Neural progenitor cell (in vitro differentiated cells): ENCODE measurements at regions not wholly inside any gene's neighbourhood (a gene's known extent, or its start where the extent isn't known, plus 50 kb on each side); places are given as distances from the start of the nearest gene placed in this dataset.

Source experiments
- DNase-seq: peaks from one replicate; pipeline ENCODE4 v3.0.0-alpha.2; 2016; ENCODE audit warnings: low spot score
- H2AFZ ChIP-seq: fragments of 200-600 bp; sonication (generic); replicated peaks from 2 replicates; pipeline ENCODE4 v1.6.1; 2016; ENCODE audit warnings: antibody characterized with exemption
- H3F3A ChIP-seq: fragments of 200-600 bp; sonication (generic); 2 replicates; pipeline ENCODE4 v1.6.1; 2016; ENCODE audit warnings: antibody characterized with exemption, low read depth
- H3K27ac ChIP-seq: fragments of 200-600 bp; sonication (generic); 2 replicates; pipeline ENCODE4 v1.5.1; 2016; ENCODE audit warnings: mild to moderate bottlenecking
- H3K27me3 ChIP-seq: fragments of 200-600 bp; sonication (generic); 2 replicates; pipeline ENCODE4 v1.6.1; 2016; ENCODE audit warnings: mild to moderate bottlenecking, moderate library complexity
- H3K36me3 ChIP-seq: fragments of 200-600 bp; sonication (generic); 2 replicates; pipeline ENCODE4 v1.5.1; 2016
- H3K4me1 ChIP-seq: fragments of 200-600 bp; sonication (generic); 2 replicates; pipeline ENCODE4 v1.6.1; 2016; ENCODE audit warnings: mixed run types
- H3K4me2 ChIP-seq: fragments of 200-600 bp; sonication (generic); 2 replicates; pipeline ENCODE4 v1.6.1; 2016
- H3K4me3 ChIP-seq: fragments of 200-600 bp; sonication (generic); 2 replicates; pipeline ENCODE4 v1.5.1; 2016
- H3K79me2 ChIP-seq: fragments of 200-600 bp; sonication (generic); 2 replicates; pipeline ENCODE4 v1.6.1; 2016; ENCODE audit warnings: low read depth
- H3K9ac ChIP-seq: fragments of 200-600 bp; sonication (generic); 2 replicates; pipeline ENCODE4 v1.6.1; 2016
- H3K9me3 ChIP-seq: fragments of 200-600 bp; sonication (generic); 2 replicates; pipeline ENCODE4 v1.5.1; 2016; ENCODE audit warnings: low read depth
- H4K20me1 ChIP-seq: fragments of 200-600 bp; sonication (generic); 2 replicates; pipeline ENCODE4 v1.6.1; 2016; ENCODE audit warnings: low read depth
- H3K27ac Mint-ChIP-seq: 3 replicates; pipeline ENCODE4 v1.8.0; 2021; ENCODE audit warnings: mixed read lengths
- H3K27me3 Mint-ChIP-seq: 2 replicates; pipeline ENCODE4 v1.8.0; 2022; ENCODE audit warnings: low read depth, mild to moderate bottlenecking, inconsistent platforms, moderate library complexity, mixed read lengths; ENCODE audit not compliant: insufficient read depth
- H3K36me3 Mint-ChIP-seq: 3 replicates; pipeline ENCODE4 v1.8.0; 2021; ENCODE audit warnings: mixed read lengths
- H3K4me1 Mint-ChIP-seq: 3 replicates; pipeline ENCODE4 v1.8.0; 2021; ENCODE audit warnings: mixed read lengths
- H3K4me3 Mint-ChIP-seq: 3 replicates; pipeline ENCODE4 v1.8.0; 2021; ENCODE audit warnings: mild to moderate bottlenecking, moderate library complexity, mixed read lengths
- H3K9me3 Mint-ChIP-seq: 3 replicates; pipeline ENCODE4 v1.8.0; 2020; ENCODE audit warnings: mixed read lengths
- CTCF ChIP-seq: fragments of 200-600 bp; sonication (generic); IDR thresholded peaks from 2 replicates; pipeline ENCODE4 v1.5.1; 2017; ENCODE audit warnings: antibody characterized with exemption, mild to moderate bottlenecking
- EZH2 ChIP-seq: fragments of 200-600 bp; sonication (generic); IDR thresholded peaks from 2 replicates; pipeline ENCODE4 v1.6.1; 2017; ENCODE audit warnings: antibody characterized with exemption, mild to moderate bottlenecking, moderate library complexity
- EZH2phosphoT487 ChIP-seq: fragments of 200-600 bp; sonication (generic); IDR thresholded peaks from 2 replicates; pipeline ENCODE4 v1.6.1; 2017; ENCODE audit warnings: antibody characterized with exemption

GRCh38 chr4:181860668-181861067 lies 382.5 kb upstream of the TENM3 start:
- Histone ChIP-seq H2AFZ (no peak overlapping the region), H3K9me3 (no peaks in the 10 kb centered on the region), H4K20me1 (no peaks in the 10 kb centered on the region), H3K4me1 (no peaks in the 10 kb centered on the region), H3K79me2 (no peaks in the 10 kb centered on the region), H3K27ac (no peak overlapping the region), H3K36me3 (no peaks in the 10 kb centered on the region), H3K9ac (no peak overlapping the region), H3K27me3 (no peaks in the 10 kb centered on the region), H3K4me2 (no peak overlapping the region), H3F3A (no peaks in the 10 kb centered on the region), H3K4me3 (no peak overlapping the region)
- DNase-seq, result no peak
- peaks cover 2% of the 10 kb centered on the region for H3K27me3 Mint-ChIP-seq
- TF ChIP-seq CTCF, result no peak
- no peak for TF ChIP-seq EZH2
- TF ChIP-seq EZH2phosphoT487, result no peak
- H3K36me3 Mint-ChIP-seq, result no peaks in the 10 kb centered on the region
- H3K27ac Mint-ChIP-seq, result no peak overlapping the region
- no peaks in the 10 kb centered on the region for H3K9me3 Mint-ChIP-seq
- H3K4me1 Mint-ChIP-seq, result peaks cover 7% of the 10 kb centered on the region
- no peak overlapping the region for H3K4me3 Mint-ChIP-seq

GRCh38 chr4:181863856-181864255 lies 379.3 kb upstream of the TENM3 start:
- Mint-ChIP-seq H3K27me3 (no peaks in the 10 kb centered on the region), H3K27ac (no peak overlapping the region), H3K36me3 (no peaks in the 10 kb centered on the region), H3K9me3 (no peaks in the 10 kb centered on the region), H3K4me1 (no peaks in the 10 kb centered on the region), H3K4me3 (no peak overlapping the region)
- H3K79me2 ChIP-seq, result no peaks in the 10 kb centered on the region
- no peaks in the 10 kb centered on the region for H4K20me1 ChIP-seq
- no peak overlapping the region for H3K4me3 ChIP-seq
- no peaks in the 10 kb centered on the region for H3K9me3 ChIP-seq
- H3F3A ChIP-seq, result no peaks in the 10 kb centered on the region
- no peak overlapping the region for H3K4me2 ChIP-seq
- H3K27ac ChIP-seq, result no peak overlapping the region
- H2AFZ ChIP-seq, result no peak overlapping the region
- no peaks in the 10 kb centered on the region for H3K36me3 ChIP-seq
- TF ChIP-seq EZH2phosphoT487 (no peak), CTCF (no peak), EZH2 (no peak)
- H3K27me3 ChIP-seq, result no peaks in the 10 kb centered on the region
- H3K9ac ChIP-seq, result no peak overlapping the region
- no peaks in the 10 kb centered on the region for H3K4me1 ChIP-seq
- DNase-seq, result no peak

- H3K4me1 ChIP-seq, result no peaks in the 10 kb centered on the region
- no peak overlapping the region for H2AFZ ChIP-seq
- TF ChIP-seq EZH2phosphoT487 (no peak), CTCF (no peak), EZH2 (no peak)
- DNase-seq, result no peak
- Mint-ChIP-seq H3K27me3 (no peaks in the 10 kb centered on the region), H3K4me1 (no peaks in the 10 kb centered on the region), H3K27ac (no peak overlapping the region), H3K9me3 (peaks cover 2% of the 10 kb centered on the region), H3K36me3 (no peaks in the 10 kb centered on the region), H3K4me3 (no peak overlapping the region)
- no peaks in the 10 kb centered on the region for H3K27me3 ChIP-seq
- no peak overlapping the region for H3K4me2 ChIP-seq
- H3K9ac ChIP-seq, result no peak overlapping the region
- H3K27ac ChIP-seq, result no peak overlapping the region
- no peaks in the 10 kb centered on the region for H3K36me3 ChIP-seq
- no peak overlapping the region for H3K4me3 ChIP-seq
- no peaks in the 10 kb centered on the region for H3K79me2 ChIP-seq
- H4K20me1 ChIP-seq, result no peaks in the 10 kb centered on the region
- H3K9me3 ChIP-seq, result no peaks in the 10 kb centered on the region
- H3F3A ChIP-seq, result no peaks in the 10 kb centered on the region
Observed at GRCh38 chr4:181870326-181870725, 372.9 kb upstream of the TENM3 start.
